DMS53 treated with DMSO at 0.1 percent for 48 hours (cell line): ENCODE measurements at regions not wholly inside any gene's neighbourhood (a gene's known extent, or its start where the extent isn't known, plus 50 kb on each side); places are given as distances from the start of the nearest gene placed in this dataset.
A peak's percentile ranks its signal among the peaks of the same experiment; 100 is the strongest.

Experiments
- DNase-seq: peaks from one replicate; lab custom pipeline; 2025; ENCODE audit not compliant: unreplicated experiment; lab: John Stamatoyannopoulos, UW

DNA sequence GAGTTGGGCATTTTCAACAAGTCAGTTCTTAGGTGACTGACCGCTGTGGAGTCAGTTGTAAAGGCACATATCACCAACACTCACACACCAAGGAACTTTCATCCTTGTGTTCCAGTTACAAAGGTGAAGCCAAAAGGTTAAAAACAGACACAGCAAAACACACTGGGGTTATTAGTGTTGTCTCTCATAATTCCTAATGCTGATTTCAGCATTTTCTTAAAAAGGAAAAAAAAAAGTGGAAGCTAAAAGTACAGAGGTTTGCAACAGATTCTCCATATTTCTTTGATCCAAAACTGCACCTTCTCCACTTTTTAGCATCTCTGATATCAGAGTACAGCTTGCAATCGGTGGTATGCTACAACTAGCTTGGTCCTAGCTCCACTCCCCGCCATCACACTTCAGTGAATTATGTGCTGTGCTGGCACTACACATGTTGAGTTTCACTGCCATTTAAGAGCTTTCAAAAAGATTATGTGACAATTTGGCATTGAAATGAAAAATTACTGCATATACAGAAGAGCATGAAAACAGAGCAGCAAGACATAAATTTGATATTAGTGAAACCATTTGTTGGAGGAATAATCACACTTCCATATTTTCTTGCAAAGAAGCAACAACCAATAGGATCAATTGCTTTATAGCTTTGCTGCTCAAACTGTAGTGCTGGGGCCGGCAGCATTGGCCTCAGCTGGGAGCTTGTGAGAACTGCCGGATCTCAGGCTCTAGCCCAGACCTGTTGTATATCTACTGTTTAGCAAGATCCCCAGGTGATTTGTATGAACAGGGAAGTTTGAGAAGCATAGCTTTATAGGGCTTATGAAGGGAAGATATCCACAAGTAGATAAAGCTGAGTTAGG is 62.3 kb upstream of the DAPL1 start:
- DNase-seq: no peak

DNA sequence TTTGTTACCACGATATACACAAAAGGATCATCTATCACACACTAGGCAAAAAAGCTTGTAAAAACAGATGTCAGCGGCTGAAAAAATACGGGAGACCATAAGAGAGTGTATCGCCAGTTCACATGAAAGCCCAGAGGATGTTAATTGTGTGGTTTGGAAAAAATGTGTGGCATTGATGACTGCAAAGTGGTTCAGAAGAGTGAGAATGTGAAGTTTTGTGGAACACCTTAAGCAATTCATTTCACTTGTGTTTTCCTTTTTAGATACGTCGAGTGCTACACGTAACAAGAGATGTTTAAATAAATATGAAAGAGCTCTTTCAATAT is 61.7 kb upstream of the DAPL1 start:
- no peak for DNase-seq

DNA sequence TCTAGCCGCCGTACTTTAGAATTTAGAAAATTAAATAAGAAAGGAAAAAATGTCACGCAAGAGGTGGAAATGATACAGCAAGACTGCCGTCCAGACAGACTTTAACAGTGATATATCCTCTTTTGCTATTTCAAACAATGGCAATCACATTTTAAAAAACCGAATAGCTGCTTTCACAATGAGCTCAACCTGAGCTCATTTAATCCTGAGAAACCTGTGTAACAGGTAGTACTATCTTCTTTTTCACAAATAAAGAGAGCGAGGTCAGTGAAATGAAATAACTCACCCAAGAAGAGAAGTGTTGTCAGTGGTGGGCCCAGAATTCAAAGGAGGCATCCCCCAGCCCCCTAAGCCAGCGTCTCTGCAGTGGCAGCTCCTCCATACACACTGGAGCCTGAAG is 60.7 kb upstream of the DAPL1 start:
- DNase-seq: no peak

DNA sequence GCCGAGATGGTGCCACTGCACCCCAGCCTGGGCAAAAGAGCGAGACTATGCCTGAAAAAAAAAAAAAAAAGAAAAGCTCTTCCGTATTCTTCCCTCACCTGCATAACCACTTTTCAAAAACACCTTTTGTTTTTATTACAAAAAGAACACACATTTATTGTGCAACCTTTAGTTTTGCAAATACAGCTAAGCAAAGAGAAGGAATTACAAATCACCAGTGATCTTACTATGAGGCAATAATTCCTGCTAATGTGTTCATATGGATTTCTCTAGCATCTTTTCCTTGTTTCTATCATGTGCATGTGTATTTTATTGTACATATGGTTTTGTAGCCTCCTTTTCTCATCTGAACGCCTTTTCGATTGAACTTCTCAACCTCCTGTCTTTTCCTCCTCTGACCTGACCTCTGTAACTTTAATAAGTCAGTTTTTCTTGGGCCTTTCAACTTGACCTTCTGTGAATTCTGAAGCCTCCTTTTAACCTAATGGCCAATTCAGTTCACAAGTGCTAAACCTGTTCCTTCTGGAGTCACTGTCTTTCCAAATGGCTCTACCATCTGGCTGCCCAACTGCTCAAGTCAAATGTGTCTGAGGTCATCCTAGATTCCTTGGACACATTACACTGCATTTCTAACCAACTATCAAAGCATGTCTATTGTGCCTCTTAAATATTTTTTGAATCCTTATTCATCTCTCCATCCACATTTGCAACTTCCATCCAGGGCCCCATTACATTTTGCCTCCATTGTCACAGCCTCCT is 59.1 kb upstream of the DAPL1 start:
- no peak for DNase-seq

DNA sequence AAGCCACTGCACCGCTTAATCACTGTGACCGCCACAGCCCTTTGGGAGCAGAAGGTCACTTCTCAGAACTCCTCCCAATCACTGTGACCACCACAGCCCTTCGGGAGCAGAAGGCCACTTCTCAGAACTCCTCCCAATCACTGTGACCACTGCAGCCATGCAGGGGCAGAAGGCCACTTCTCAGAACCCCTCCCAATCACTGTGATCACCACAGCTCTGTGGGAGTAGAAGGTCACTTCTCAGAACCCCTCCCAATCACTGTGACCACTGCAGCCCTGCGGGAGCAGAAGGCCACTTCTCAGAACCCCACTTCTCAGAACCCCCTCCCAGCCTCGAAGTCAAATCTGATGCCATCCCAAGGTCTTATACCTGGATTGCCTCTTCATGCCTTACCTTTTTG is 56.8 kb upstream of the DAPL1 start:
- DNase-seq: no peak

DNA sequence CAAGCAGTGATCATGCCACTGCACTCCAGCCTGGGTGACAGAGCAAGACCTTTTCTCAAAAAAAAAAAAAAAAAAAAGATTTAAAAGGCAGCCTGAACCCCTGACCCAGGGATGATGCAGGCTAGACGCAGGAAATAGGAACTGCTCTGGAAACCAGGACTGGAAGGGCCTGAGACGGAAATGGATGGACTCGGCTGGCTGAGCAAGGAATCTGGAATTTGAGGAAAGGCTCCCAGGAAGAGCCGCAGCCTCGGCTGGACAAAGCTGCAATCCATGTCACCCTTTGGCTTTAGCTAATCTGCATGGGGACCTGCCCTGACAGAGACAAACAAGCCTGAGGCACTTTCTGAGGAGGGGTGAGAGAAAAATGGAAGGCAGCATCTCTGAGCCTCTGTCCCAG is 55.0 kb upstream of the DAPL1 start:
- no peak for DNase-seq

DNA sequence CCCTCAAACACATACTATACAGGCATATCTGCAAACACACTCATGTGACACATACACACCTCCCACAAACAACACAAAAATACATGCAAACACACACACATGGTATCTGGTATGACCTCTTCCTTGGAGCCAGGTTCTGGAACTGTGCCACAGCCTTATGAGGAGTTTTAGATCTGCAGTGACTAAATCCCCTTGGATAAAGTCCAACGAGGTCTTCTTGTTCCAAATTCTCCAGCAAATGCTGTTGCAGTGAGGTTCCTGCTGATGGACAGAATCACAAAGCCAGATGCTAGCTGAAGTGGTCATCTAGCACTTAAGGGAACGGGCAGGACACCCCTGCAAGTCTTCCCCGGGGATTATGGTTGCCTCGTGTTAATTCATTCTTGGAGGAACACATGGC is 54.5 kb upstream of the DAPL1 start:
- no peak for DNase-seq

DNA sequence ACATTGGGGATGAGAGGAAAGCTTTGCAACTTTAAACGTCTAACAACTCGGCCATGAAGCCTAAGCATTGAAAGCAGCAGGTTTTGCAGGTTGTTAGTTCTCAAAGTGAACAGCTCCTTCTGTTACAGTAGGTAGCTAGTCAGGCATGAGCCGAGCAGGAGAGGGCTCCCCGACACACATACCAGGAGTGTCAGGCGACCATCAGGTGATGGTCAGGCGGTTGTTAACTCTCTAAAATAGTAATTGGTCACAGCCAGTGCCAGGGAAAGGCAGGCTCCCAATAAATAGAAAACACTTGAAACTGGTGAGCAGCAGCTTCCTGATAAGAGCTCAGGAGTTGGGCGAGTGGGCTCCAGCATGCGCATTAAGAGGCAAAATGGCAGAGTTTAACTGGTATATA is 53.5 kb upstream of the DAPL1 start:
- no peak for DNase-seq

DNA sequence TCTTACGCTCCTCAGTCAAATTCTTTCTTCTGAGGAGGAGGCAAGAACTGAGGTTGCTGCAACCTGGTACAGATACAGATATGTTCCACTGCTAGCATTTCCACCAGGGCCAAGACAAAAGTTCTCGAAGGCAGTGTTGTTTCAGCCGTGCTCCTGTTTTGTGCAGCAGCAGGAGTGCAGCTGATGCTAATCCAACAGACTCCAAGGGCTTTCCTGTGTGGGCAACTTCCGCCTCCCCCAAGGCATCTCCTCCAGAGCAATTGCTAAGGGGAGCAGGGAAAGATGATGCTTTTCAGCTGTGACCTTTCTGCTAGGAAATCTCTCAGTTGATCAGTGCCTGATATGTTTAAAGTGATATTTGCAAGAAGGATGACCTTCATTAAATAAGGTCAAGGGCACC is 52.6 kb upstream of the DAPL1 start:
- no peak for DNase-seq

DNA sequence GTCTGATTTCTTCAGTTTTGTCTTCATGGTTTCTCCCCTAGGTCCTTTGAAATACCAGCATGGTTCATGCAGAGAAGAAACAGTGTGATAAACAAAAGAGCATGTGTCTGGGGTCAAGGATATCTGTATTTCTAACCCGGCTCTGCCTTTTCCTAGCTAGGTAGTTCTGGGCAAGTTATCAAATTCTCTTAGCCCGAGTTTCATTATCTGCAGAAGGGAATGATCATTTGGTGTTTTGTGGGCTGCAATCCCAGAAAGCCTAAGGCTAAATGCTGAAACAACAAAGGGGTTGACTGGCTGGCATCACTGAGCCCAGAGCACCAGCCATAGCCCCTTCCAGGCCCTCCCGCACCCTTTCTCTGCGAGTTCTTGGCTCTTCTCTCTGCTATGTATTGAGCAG is 51.7 kb upstream of the DAPL1 start:
- DNase-seq: no peak

DNA sequence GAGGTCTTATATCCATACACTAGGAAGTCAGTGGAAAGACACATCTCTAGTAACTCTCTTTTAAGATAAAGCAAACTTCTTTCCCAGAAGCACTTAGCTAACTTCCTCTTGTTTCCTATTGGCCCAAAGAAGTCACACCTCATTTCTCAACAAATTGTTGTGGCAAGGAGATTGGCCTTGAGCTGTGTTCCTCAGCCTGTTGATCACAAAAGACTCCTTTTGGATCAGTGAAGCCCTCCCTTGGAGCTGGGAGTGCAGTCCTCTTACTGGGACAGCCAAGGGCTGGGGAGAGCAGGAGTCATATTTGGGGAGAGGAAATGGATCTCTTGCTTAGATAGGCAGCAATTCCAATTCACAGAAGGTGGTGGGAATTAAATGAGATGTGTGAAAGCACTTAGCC is 51.2 kb upstream of the DAPL1 start:
- DNase-seq: no peak

DNA sequence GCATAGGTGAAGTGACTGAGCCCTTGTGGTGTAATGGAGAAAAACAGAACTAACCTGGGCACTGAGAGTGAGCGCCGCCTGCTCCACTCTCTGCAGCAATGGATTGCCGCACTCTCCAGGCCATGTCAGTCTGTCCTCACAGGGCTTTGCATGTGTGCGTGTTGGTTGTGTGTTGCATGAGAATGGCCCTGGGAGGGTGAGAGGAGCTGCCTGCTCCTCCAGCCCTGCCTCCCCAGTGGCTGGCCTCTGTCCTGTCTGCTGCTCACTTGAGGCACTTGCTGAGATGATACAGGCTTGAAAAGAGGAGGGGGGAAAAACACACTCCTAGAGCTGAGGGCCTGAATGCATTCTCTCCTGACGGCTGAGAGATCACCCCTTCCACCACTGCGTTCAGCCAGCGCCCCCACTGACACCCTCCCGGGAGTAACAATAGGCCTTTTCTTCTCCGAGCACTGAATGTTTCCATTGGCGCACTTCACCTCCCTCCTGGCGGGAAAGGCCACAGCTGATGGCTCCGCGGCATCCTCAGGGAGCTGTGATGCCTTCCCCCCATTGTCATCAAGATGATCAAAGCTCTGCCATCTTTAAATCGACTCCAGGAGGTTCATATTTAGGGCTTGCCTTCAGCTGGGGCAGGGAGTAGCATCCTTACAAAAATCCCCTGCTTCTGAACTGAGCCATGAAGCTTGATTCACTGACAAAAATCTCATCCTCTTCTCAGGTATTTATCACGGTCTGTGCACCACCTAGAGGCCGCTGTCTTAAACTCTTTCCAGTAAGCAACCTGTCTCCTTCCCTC is 49.9 kb upstream of the DAPL1 start:
- peak; percentile 48 for DNase-seq
